GM12878 (cell line): ENCODE measurements at regions not wholly inside any gene's neighbourhood (a gene's known extent, or its start where the extent isn't known, plus 50 kb on each side); places are given as distances from the start of the nearest gene placed in this dataset.

ENCODE experiments used
- BACH1 ChIP-seq: fragments of 450-650 bp; IDR thresholded peaks from 2 replicates; pipeline ENCODE4 v1.6.1; 2017; ENCODE audit warnings: mild to moderate bottlenecking, borderline replicate concordance
- CEBPB ChIP-seq, 2 experiments: fragments of 150-350 bp in 1 of 2; IDR thresholded peaks; 2 replicates each; pipeline ENCODE4 v1.6.1; 2012 to 2014; ENCODE audit warnings: low read depth in 2 of 2, low read length in 2 of 2, borderline replicate concordance in 1 of 2, inconsistent platforms in 1 of 2
- CHD1 ChIP-seq: IDR thresholded peaks from 2 replicates; pipeline ENCODE4 v1.6.1; 2012; ENCODE audit warnings: low read depth, low read length, improper control_type of control experiment
- JUNB ChIP-seq: IDR thresholded peaks from 2 replicates; pipeline ENCODE4 v1.6.1; 2016; ENCODE audit warnings: antibody characterized with exemption, mild to moderate bottlenecking
- NFYB ChIP-seq: IDR thresholded peaks from 2 replicates; pipeline ENCODE4 v1.6.1; 2011; ENCODE audit warnings: low read depth, mild to moderate bottlenecking, low read length, improper control_type of control experiment, moderate library complexity; ENCODE audit not compliant: insufficient read depth
- NRF1 ChIP-seq: conservative IDR thresholded peaks from 2 replicates; pipeline ENCODE4 v1.6.1; 2011; ENCODE audit warnings: mild to moderate bottlenecking, low read depth, low read length, improper control_type of control experiment
- PAX8 ChIP-seq: fragments of 450-650 bp; IDR thresholded peaks from 2 replicates; pipeline ENCODE4 v1.6.1; 2017; ENCODE audit warnings: mild to moderate bottlenecking, moderate library complexity
- POLR2AphosphoS2 ChIP-seq: IDR thresholded peaks from 2 replicates; pipeline ENCODE4 v1.6.1; 2011; ENCODE audit warnings: low read depth, mild to moderate bottlenecking, low read length, improper control_type of control experiment, moderate library complexity
- SP1 ChIP-seq: IDR thresholded peaks from one replicate; pipeline ENCODE4 v1.6.1; 2011; ENCODE audit warnings: low read depth, low read length
- TF ChIP-seq, protein P1 (sequence below): fragments of 450-650 bp; formaldehyde crosslinking; IDR thresholded peaks from 2 replicates; pipeline ENCODE4 v1.4.0; 2022; ENCODE audit warnings: mild to moderate bottlenecking, moderate library complexity
- TF ChIP-seq, protein P2 (sequence below): fragments of 450-650 bp; IDR thresholded peaks from 2 replicates; pipeline ENCODE4 v1.6.1; 2016; ENCODE audit warnings: mild to moderate bottlenecking
- TF ChIP-seq, protein P3 (sequence below): IDR thresholded peaks from 2 replicates; pipeline ENCODE4 v1.6.1; 2012; ENCODE audit warnings: low read depth, low read length, improper control_type of control experiment
- TF ChIP-seq, protein P4 (sequence below): fragments of 450-650 bp; IDR thresholded peaks from 2 replicates; pipeline ENCODE4 v1.6.1; 2016; ENCODE audit warnings: mild to moderate bottlenecking
- TF ChIP-seq, protein P5 (sequence below): IDR thresholded peaks from 2 replicates; pipeline ENCODE4 v1.6.1; 2012; ENCODE audit warnings: low read depth, low read length, improper control_type of control experiment

DNA sequence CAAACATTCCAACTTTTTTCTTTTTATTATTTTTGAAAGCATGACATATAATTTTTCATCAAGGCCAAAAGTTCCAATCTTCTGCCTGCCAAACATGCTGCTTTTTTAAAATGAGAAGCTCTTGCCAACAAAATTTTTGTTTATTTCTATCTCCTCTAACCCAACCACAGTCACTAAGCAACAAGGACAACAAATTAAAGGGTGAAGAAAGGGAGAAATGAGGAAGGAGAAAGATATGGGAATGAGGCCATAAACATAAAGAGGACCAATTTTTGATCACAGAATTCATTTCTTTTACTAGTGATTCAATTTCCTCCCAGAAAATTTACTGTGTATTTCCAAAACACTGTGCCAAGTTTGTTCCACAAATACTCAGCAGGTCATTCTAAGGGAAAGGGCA lies 537.0 kb upstream of the DIAPH2 start (continued):
- TF ChIP-seq, protein P1, sequence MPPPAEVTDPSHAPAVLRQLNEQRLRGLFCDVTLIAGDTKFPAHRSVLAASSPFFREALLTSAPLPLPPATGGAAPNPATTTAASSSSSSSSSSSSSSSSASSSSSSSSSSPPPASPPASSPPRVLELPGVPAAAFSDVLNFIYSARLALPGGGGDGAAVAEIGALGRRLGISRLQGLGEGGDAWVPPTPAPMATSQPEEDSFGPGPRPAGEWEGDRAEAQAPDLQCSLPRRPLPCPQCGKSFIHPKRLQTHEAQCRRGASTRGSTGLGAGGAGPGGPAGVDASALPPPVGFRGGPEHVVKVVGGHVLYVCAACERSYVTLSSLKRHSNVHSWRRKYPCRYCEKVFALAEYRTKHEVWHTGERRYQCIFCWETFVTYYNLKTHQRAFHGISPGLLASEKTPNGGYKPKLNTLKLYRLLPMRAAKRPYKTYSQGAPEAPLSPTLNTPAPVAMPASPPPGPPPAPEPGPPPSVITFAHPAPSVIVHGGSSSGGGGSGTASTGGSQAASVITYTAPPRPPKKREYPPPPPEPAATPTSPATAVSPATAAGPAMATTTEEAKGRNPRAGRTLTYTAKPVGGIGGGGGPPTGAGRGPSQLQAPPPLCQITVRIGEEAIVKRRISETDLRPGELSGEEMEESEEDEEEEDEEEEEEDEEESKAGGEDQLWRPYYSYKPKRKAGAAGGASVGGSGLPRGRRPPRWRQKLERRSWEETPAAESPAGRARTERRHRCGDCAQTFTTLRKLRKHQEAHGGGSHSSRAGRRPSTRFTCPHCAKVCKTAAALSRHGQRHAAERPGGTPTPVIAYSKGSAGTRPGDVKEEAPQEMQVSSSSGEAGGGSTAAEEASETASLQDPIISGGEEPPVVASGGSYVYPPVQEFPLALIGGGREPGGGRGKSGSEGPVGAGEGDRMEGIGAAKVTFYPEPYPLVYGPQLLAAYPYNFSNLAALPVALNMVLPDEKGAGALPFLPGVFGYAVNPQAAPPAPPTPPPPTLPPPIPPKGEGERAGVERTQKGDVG (CRISPR knock-in tag): no peak
- TF ChIP-seq JUNB (no peak), CEBPB (IDR thresholded peaks at IDR 0.05; ENCODE audit: borderline replicate concordance in 1 of 2, low read depth in 2 of 2, low read length in 2 of 2) (no peak), CHD1 (no peak), BACH1 (no peak), PAX8 (no peak), NRF1 (no peak), POLR2AphosphoS2 (no peak), NFYB (no peak), SP1 (no peak)
- TF ChIP-seq, protein P2, sequence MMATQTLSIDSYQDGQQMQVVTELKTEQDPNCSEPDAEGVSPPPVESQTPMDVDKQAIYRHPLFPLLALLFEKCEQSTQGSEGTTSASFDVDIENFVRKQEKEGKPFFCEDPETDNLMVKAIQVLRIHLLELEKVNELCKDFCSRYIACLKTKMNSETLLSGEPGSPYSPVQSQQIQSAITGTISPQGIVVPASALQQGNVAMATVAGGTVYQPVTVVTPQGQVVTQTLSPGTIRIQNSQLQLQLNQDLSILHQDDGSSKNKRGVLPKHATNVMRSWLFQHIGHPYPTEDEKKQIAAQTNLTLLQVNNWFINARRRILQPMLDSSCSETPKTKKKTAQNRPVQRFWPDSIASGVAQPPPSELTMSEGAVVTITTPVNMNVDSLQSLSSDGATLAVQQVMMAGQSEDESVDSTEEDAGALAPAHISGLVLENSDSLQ: no peak
- TF ChIP-seq, protein P3, sequence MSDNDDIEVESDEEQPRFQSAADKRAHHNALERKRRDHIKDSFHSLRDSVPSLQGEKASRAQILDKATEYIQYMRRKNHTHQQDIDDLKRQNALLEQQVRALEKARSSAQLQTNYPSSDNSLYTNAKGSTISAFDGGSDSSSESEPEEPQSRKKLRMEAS: no peak
- TF ChIP-seq, protein P4, sequence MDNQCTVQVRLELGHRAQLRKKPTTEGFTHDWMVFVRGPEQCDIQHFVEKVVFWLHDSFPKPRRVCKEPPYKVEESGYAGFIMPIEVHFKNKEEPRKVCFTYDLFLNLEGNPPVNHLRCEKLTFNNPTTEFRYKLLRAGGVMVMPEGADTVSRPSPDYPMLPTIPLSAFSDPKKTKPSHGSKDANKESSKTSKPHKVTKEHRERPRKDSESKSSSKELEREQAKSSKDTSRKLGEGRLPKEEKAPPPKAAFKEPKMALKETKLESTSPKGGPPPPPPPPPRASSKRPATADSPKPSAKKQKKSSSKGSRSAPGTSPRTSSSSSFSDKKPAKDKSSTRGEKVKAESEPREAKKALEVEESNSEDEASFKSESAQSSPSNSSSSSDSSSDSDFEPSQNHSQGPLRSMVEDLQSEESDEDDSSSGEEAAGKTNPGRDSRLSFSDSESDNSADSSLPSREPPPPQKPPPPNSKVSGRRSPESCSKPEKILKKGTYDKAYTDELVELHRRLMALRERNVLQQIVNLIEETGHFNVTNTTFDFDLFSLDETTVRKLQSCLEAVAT: no peak
- TF ChIP-seq, protein P5, sequence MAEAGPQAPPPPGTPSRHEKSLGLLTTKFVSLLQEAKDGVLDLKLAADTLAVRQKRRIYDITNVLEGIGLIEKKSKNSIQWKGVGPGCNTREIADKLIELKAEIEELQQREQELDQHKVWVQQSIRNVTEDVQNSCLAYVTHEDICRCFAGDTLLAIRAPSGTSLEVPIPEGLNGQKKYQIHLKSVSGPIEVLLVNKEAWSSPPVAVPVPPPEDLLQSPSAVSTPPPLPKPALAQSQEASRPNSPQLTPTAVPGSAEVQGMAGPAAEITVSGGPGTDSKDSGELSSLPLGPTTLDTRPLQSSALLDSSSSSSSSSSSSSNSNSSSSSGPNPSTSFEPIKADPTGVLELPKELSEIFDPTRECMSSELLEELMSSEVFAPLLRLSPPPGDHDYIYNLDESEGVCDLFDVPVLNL: no peak
